OCI-LY7 (cell line): ENCODE measurements at regions not wholly inside any gene's neighbourhood (a gene's known extent, or its start where the extent isn't known, plus 50 kb on each side); places are given as distances from the start of the nearest gene placed in this dataset.

Experiments
- EZH2phosphoT487 ChIP-seq: fragments of 200-600 bp; sonication (generic); IDR thresholded peaks from 2 replicates; pipeline ENCODE4 v1.6.1; 2018; ENCODE audit warnings: low read depth, borderline replicate concordance, mild to moderate bottlenecking, mixed run types, antibody characterized with exemption, low read length, moderate library complexity, mixed read lengths
- TF ChIP-seq, protein P1 (sequence below): fragments of 200-600 bp; sonication (generic); conservative IDR thresholded peaks from 2 replicates; pipeline ENCODE4 v1.5.1; 2014; ENCODE audit warnings: mild to moderate bottlenecking, antibody characterized with exemption, low read length, moderate library complexity, mixed read lengths

GRCh38 chr4:81811562-81812293 is 340.0 kb upstream of the RASGEF1B start:
- TF ChIP-seq, protein P1, sequence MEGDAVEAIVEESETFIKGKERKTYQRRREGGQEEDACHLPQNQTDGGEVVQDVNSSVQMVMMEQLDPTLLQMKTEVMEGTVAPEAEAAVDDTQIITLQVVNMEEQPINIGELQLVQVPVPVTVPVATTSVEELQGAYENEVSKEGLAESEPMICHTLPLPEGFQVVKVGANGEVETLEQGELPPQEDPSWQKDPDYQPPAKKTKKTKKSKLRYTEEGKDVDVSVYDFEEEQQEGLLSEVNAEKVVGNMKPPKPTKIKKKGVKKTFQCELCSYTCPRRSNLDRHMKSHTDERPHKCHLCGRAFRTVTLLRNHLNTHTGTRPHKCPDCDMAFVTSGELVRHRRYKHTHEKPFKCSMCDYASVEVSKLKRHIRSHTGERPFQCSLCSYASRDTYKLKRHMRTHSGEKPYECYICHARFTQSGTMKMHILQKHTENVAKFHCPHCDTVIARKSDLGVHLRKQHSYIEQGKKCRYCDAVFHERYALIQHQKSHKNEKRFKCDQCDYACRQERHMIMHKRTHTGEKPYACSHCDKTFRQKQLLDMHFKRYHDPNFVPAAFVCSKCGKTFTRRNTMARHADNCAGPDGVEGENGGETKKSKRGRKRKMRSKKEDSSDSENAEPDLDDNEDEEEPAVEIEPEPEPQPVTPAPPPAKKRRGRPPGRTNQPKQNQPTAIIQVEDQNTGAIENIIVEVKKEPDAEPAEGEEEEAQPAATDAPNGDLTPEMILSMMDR: no peak
- no peak for TF ChIP-seq EZH2phosphoT487
